MM.1S (cell line): ENCODE measurements at regions not wholly inside any gene's neighbourhood (a gene's known extent, or its start where the extent isn't known, plus 50 kb on each side); places are given as distances from the start of the nearest gene placed in this dataset.

Source experiments
- CTCF ChIP-seq: fragments of 300-600 bp; sonication (generic); IDR thresholded peaks from 2 replicates; pipeline ENCODE4 v1.5.1; 2016; ENCODE audit warnings: antibody characterized with exemption, low read length, mixed read lengths
- EZH2 ChIP-seq: fragments of 300-600 bp; sonication (generic); optimal IDR thresholded peaks from 2 replicates; pipeline ENCODE3; 2017; ENCODE audit warnings: low read depth, mild to moderate bottlenecking, antibody characterized with exemption, low read length, mixed read lengths
- EZH2phosphoT487 ChIP-seq: fragments of 300-600 bp; sonication (generic); IDR thresholded peaks from 2 replicates; pipeline ENCODE4 v1.6.1; 2018; ENCODE audit warnings: antibody characterized with exemption, low read length

- TF ChIP-seq EZH2phosphoT487: no peak
- TF ChIP-seq CTCF: no peak
- TF ChIP-seq EZH2: no peak
Measured at GRCh38 chr12:24546661-24547060, 402.2 kb downstream of the BCAT1 start.
